CD4-positive, alpha-beta T cell treated with Interleukin-12 subunit alpha and Interleukin-12 subunit beta, for 1 hour (primary cell): ENCODE measurements at regions not wholly inside any gene's neighbourhood (a gene's known extent, or its start where the extent isn't known, plus 50 kb on each side); places are given as distances from the start of the nearest gene placed in this dataset.

Experiments
- DNase-seq: peaks from one replicate; pipeline ENCODE4 v3.0.0-alpha.2; 2020

GRCh38 chr5:167769846-167770413, 521.5 kb upstream of the WWC1 start:
- DNase-seq, result no peak

- DNase-seq, result no peak
These were observed 521.0 kb upstream of the WWC1 start for GRCh38 chr5:167770461-167770860.

GRCh38 chr5:167771571-167771970, 519.9 kb upstream of the WWC1 start:
- no peak for DNase-seq

- DNase-seq, result no peak
These were observed 517.7 kb upstream of the WWC1 start for GRCh38 chr5:167773668-167774301.

- no peak for DNase-seq
These were observed 513.7 kb upstream of the WWC1 start for GRCh38 chr5:167777746-167778145.

- no peak for DNase-seq
These were observed 513.2 kb upstream of the WWC1 start for GRCh38 chr5:167778228-167778627.

- no peak for DNase-seq
These were observed 511.8 kb upstream of the WWC1 start for GRCh38 chr5:167779644-167780043.

- no peak for DNase-seq
These were observed 511.3 kb upstream of the WWC1 start for GRCh38 chr5:167780177-167780576.

GRCh38 chr5:167783145-167783817, 508.2 kb upstream of the WWC1 start:
- no peak for DNase-seq

- DNase-seq, result no peak
These were observed 506.3 kb upstream of the WWC1 start for GRCh38 chr5:167785106-167785505.

GRCh38 chr5:167785901-167786300, 505.5 kb upstream of the WWC1 start:
- DNase-seq, result no peak

- no peak for DNase-seq
These were observed 504.4 kb upstream of the WWC1 start for GRCh38 chr5:167786871-167787578.

GRCh38 chr5:167790045-167790444, 501.4 kb upstream of the WWC1 start:
- no peak for DNase-seq

- no peak for DNase-seq
These were observed 500.8 kb upstream of the WWC1 start for GRCh38 chr5:167790462-167791260.

- no peak for DNase-seq
These were observed 498.9 kb upstream of the WWC1 start for GRCh38 chr5:167792514-167792913.

GRCh38 chr5:167793700-167794099, 497.7 kb upstream of the WWC1 start:
- no peak for DNase-seq

- DNase-seq, result no peak
These were observed 497.3 kb upstream of the WWC1 start for GRCh38 chr5:167794121-167794520.

- DNase-seq, result no peak
These were observed 494.8 kb upstream of the WWC1 start for GRCh38 chr5:167796672-167797071.

- DNase-seq, result no peak
These were observed 493.5 kb upstream of the WWC1 start for GRCh38 chr5:167797933-167798332.

- no peak for DNase-seq
These were observed 493.0 kb upstream of the WWC1 start for GRCh38 chr5:167798448-167798847.

GRCh38 chr5:167800427-167800826, 491.0 kb upstream of the WWC1 start:
- no peak for DNase-seq

- DNase-seq, result no peak
These were observed 489.4 kb upstream of the WWC1 start for GRCh38 chr5:167801999-167802398.
